CD4-positive, alpha-beta T cell treated with Interleukin-2 at 100 ng/mL for 4 hours (primary cell): ENCODE measurements at regions not wholly inside any gene's neighbourhood (a gene's known extent, or its start where the extent isn't known, plus 50 kb on each side); places are given as distances from the start of the nearest gene placed in this dataset.

Source experiments
- DNase-seq: peaks from one replicate; pipeline ENCODE4 v3.0.0-alpha.2; 2020; ENCODE audit warnings: low spot score

- DNase-seq = no peak
These were observed 256.5 kb downstream of the SHQ1 start for GRCh38 chr3:72591522-72592421.

DNA sequence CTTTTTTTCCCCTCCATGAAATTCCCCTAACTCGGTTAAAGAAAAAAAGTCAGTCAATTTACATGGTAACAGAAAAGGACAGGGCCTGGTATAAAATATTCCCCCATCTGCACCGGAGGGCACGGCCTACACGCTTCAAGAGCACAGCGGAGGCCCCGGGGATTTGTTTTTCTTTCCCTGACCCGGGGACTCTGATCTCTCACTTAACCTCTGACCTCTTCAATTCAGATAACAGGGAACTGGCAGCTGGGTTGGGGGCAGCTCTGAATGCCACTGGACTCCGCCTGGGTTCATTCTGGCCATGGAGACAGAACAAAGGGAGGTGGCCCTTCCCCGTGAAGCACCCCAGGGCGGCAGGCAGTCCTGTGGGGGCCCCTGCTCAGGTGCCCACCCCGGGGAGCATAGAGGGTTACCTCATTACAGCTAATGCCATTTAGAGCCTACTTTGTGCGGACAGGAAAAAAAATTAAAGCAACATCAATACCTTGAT, 257.5 kb downstream of the SHQ1 start:
- no peak for DNase-seq

GRCh38 chr3:72587282-72587681, 261.0 kb downstream of the SHQ1 start:
- no peak for DNase-seq

DNA sequence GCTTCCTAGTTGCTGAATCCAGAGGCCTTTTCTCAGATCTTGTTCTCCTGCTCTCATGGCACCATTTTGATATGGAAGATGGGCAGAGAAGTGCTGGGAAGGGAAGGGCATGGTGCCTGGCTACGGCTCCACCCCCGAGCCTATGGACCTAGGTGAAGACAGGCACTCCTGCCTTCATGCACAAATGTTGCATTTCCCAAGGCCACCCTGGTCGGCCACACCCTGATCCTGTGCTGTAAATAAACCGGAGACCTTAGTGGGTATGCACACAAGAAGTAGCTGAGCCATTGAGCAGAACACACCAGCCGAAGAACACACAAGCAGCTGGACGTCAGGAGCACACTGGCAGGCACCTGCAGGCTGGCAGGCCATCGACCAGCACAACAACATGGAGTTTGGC, 261.6 kb downstream of the SHQ1 start:
- no peak for DNase-seq

GRCh38 chr3:72585966-72586365, 262.3 kb downstream of the SHQ1 start:
- DNase-seq = no peak

DNA sequence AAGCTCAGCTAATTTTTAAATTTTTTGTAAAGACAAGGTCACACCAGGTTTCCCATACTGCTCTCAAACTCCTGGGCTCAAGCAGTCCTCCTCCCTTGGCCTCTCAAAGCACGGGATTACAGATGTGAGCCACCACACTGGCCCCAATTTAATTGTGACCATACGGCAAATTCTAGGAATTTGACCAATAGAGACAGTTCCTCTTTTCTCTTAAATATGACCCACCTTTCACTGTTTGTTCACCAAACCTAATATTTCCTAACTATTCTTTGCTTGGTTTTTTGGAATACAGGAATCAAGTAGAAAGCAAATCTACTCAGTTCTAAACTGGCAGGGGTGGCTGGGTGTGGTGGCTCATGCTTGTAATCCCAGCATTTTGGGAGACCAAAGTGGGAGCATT, 264.0 kb downstream of the SHQ1 start:
- no peak for DNase-seq

DNA sequence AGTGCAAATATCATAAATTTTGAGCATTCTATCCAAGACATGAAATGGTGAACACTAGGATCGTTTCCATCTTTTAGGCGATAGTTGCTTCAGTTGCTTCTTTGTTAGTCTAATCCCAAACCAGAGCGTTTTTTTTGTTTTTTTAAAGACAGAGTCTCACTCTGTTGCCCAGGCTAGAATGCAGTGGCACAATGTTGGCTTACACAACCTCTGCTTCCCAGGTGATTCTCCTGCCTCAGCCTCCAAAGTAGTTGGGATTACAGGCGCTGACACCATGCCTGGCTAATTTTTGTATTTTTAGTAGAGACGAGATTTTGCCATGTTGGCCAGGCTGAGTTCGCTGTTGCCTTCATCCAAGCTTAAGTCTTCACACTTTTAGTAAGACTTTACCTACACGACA, 265.3 kb downstream of the SHQ1 start:
- DNase-seq = no peak

DNA sequence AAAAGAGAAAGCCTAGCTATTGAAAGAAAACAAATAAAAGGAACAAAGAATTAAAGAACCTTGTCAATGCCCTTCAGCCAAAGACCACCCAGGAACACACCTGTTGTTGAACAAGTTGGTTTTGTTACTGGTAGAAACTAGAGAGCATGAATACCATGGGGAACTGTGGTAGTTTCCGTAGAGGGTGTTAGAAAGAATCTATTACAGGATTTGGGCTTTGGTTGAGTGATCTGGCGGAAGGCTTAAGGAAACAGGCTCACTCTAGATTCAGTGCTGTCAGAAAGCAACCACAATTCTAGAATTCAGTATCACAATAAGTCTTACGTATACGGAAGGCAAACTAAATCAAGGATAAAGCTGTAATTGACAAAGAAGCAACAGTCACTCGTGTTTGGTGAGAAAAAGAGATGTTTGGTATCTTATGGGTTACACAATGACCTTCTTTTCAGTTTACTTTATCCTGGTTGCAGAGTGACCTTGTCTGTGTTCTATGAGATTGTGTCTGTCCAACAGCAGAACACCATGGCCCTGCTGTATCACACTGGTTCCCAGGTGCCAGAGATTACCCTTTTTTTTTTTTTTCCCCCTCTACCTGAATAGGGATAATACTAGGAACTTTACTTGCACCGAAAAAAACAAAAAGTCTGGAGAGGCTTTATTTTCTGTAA, 265.9 kb downstream of the SHQ1 start:
- no peak for DNase-seq

GRCh38 chr3:72580900-72581299, 267.3 kb downstream of the SHQ1 start:
- no peak for DNase-seq

DNA sequence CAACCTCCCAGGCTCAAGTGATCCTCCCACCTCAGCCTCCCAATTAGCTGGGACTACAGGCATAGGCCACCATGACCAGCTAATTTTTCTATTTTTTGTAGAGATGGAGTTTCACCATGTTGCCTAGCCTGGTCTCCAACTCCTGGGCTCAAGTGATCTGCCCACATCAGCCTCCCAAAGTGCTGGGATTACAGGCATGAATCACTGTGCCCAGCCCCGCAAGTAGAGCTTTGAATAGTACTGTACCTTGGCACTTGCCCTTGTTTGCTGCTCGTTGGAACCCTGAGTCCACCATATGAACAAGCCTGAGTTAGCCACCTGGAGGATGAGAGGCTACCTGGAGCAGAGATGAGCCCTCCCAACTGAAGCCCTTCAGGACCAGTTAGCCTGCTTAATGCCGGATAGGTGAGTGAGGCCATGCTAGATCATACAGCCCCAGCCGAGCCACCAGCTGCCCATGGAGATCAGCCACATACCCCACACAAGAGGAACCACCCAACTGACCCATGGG, 267.9 kb downstream of the SHQ1 start:
- DNase-seq = no peak

GRCh38 chr3:72579581-72580245, 268.5 kb downstream of the SHQ1 start:
- DNase-seq = no peak

- no peak for DNase-seq
These were observed 269.1 kb downstream of the SHQ1 start for GRCh38 chr3:72579191-72579580.

DNA sequence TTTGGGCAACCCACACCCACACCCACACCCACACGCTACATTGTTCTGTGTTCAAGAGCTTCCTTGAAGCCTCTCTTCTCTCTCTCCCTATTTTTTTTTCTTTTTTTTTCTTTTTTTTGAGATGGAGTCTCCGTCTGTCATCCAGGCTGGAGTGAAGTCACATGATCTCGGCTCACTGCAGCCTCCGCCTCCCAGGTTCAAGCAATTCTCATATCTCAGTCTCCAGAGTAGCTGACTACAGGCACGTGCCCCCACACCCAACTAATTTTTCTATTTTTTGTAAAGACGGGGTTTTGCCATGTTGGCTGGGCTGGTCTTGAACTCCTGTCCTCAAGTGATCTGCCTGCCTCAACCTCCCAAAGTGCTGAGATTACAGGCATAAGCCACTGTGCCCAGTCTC, 271.1 kb downstream of the SHQ1 start:
- no peak for DNase-seq

DNA sequence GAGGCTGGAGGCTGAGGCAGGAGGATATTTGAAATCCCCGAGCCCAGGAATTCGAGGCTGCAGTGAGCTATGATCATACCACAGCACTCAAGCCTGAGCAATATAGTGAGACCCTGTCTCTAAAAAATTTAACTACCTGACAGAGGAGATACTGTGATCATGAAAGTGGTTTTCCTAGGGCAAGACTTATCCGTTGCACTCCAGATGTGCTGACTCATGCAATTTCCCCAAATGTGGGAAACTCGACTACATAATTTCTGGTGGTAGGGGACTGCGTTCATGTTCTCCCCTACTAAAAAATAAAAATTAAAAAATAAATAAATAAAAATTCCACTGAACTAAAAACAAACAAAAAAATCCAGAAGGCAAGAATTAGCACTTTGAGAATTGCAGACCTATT, 271.7 kb downstream of the SHQ1 start:
- DNase-seq = no peak

DNA sequence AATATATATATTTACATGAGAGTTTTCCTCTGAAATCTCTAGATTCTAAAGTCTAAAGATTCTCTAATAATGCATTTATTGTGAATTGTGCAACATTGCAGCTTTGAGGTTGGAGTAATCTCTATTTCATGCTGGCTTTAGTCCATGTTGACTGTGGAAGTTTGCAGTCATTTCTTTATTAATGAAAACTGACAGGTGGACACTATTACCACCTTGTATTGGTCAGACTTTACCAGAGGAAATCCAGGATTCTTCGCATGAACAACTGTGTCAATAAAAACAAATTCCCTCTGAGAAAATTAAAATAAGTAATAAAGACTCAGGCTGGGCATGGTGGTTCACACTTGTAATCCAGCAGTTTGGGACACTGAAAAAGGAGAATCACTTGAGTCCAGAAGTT, 274.1 kb downstream of the SHQ1 start:
- no peak for DNase-seq

- no peak for DNase-seq
These were observed 275.2 kb downstream of the SHQ1 start for GRCh38 chr3:72573051-72573450.

DNA sequence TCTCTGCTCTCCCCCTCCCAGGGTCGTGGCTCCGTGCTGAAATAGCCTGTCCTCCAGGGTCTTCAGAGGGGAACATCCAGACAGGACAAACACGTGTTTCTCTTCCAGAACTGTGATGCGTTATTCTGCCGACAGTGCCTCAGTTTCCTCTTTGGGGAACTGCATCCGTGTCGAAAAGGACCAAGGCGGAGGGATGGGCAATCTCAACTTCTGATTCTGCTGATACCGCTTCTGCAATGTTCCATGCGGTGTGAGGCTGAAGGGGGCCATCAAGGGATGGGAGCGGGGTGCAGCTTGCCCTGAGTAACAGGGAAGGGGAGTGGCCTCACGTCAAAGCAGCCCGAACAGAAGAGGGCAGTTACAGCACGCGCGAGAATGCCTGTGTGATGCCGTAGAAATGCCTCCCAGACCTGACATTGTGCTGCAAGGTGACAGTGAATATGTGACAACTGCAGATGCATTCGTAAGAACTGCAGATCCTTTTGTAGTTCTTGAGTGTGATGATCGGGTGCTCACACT, 275.7 kb downstream of the SHQ1 start:
- no peak for DNase-seq

GRCh38 chr3:72571638-72572114, 276.6 kb downstream of the SHQ1 start:
- no peak for DNase-seq

DNA sequence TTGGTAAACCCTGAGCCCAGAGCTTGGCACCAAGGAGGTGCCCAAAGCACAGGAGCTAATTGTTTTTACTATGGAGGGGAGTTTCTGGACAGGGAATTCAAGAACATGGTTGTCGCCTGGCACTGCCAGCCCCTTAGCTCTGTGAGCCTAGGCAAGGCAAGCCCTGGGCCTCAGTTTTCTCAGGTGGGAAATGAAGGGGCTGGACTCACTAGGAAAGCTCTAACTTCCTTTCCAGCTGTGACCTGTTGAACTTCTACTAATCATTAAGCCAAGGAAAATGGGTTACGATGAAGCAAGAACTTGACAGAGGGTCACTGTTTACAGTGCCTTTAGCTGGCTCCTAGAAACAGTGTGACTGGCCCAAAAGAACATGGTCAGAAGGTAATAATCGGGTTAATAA, 277.2 kb downstream of the SHQ1 start:
- no peak for DNase-seq

GRCh38 chr3:72569754-72570440, 278.3 kb downstream of the SHQ1 start:
- no peak for DNase-seq

GRCh38 chr3:72568083-72568482, 280.2 kb downstream of the SHQ1 start:
- no peak for DNase-seq

DNA sequence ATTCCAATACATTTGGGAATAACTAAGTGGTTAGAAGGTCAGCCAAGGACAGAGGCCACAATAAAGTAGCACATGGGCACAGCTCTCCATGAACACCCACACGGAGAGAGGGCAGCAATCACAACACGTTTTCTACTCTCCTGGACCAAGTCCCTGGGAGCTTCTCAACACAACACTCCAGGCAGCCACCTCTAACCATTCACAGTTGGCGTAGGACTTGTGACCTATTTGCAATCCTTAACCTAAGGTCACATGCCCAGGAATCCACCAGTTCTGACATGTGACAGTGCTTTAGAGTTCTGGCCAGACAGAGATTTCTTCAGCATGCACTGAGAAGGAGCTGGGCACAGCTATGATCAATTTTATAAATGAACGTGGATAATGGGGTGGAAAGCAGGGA, 280.8 kb downstream of the SHQ1 start:
- no peak for DNase-seq
